ENCODE measurements at regions not wholly inside any gene's neighbourhood (a gene's known extent, or its start where the extent isn't known, plus 50 kb on each side); places are given as distances from the start of the nearest gene placed in this dataset.
A peak's percentile ranks its signal among the peaks of the same experiment; 100 is the strongest.

- TF ChIP-seq EGR1 (IDR thresholded peaks at IDR 0.05; ENCODE audit: borderline replicate concordance in 1 of 2, low read depth in 2 of 2, low read length in 2 of 2) (peak in 1 of 2 experiments; percentile 59; a peak in 1 of 3 replicates), BCL11A (IDR thresholded peaks at IDR 0.05; ENCODE audit: low read depth, low read length) (0 out of 2 replicates have a peak, but pooled peaks have one; percentile 29), JUND (IDR thresholded peaks at IDR 0.05; ENCODE audit: low read depth, low read length) (no peak), NRF1 (conservative IDR thresholded peaks at IDR 0.05; ENCODE audit: low read depth, low read length) (no peak), HSF1 (IDR thresholded peaks at IDR 0.05; ENCODE audit: low read depth, low read length) (no peak), RBBP5 (conservative IDR thresholded peaks at IDR 0.05) (no peak), IKZF1 (conservative IDR thresholded peaks at IDR 0.05) (peak; percentile 42; the same call in 1 of the 2 replicates), CTCF (IDR thresholded peaks at IDR 0.05 in 2 of 3, conservative IDR thresholded peaks at IDR 0.05 in 1 of 3; ENCODE audit: control insufficient read depth in 2 of 3, extremely low read depth in 1 of 3, insufficient read depth in 1 of 3, low read depth in 3 of 3, low read length in 3 of 3) (no peak), KDM1A (IDR thresholded peaks at IDR 0.05; ENCODE audit: borderline replicate concordance) (no peak), USF1 (IDR thresholded peaks at IDR 0.05; ENCODE audit: borderline replicate concordance, extremely low read length, insufficient read depth, low read depth, low read length) (no peak), NFYB (IDR thresholded peaks at IDR 0.05; ENCODE audit: insufficient read depth, low read depth, low read length) (no peak), CREB1 (IDR thresholded peaks at IDR 0.05; ENCODE audit: low read depth) (no peak), NFIC (IDR thresholded peaks at IDR 0.05; ENCODE audit: low read depth, low read length) (peak; percentile 74), STAT1 (conservative IDR thresholded peaks at IDR 0.05) (no peak), LARP7 (IDR thresholded peaks at IDR 0.05) (no peak), ATF7 (IDR thresholded peaks at IDR 0.05; ENCODE audit: low read depth) (no peak), ATF2 (IDR thresholded peaks at IDR 0.05; ENCODE audit: low read length) (peak; percentile 58; the same call in 1 of the 2 replicates), ZBTB40 (IDR thresholded peaks at IDR 0.05; ENCODE audit: borderline replicate concordance) (no peak), KLF5 (IDR thresholded peaks at IDR 0.05; ENCODE audit: partially characterized antibody) (no peak), NFYA (IDR thresholded peaks at IDR 0.05; ENCODE audit: borderline replicate concordance, low read depth, low read length) (no peak), CHD1 (IDR thresholded peaks at IDR 0.05; ENCODE audit: low read depth, low read length) (no peak)
Observed at GRCh38 chr3:16824081-16824696, 60.6 kb upstream of the PLCL2 start (continued).
